GM12878 (cell line): ENCODE measurements at regions not wholly inside any gene's neighbourhood (a gene's known extent, or its start where the extent isn't known, plus 50 kb on each side); places are given as distances from the start of the nearest gene placed in this dataset.

ENCODE experiments used
- ATAC-seq: fragments of 200-7000 bp; cut with Tn5 transposase; 3 replicates; pipeline ENCODE4 v1.9.1; 2020; ENCODE audit warnings: mild to moderate bottlenecking, moderate library complexity
- BruUV-seq: library from RNA; stranded (reverse); fragments of 400-500 nt; replicated peaks from 2 replicates; lab custom pipeline; 2021; lab: Mats Ljungman, UMichigan
- CTCF ChIA-PET: fragments of 300-600 bp; sonication (Branson Sonifier 250); formaldehyde crosslinking; extraction: SDS; loops from one replicate; lab custom pipeline; 2021; ENCODE audit warnings: inconsistent platforms; lab: Yijun Ruan, JAX
- POLR2A ChIA-PET: fragments of 350-600 bp; formaldehyde crosslinking; extraction: SDS; loops from one replicate; lab custom pipeline; 2021; ENCODE audit warnings: inconsistent platforms; lab: Charles Lee
- RAD21 ChIA-PET: fragments of 300-600 bp; sonication (Branson Sonifier 250); formaldehyde crosslinking; loops from one replicate; lab custom pipeline; 2023; ENCODE audit warnings: antibody characterized with exemption; ENCODE audit not compliant: unreplicated experiment; lab: Charles Lee
- SMC1A ChIA-PET: fragments of 300-600 bp; sonication (Branson Sonifier 250); formaldehyde crosslinking; loops from one replicate; lab custom pipeline; 2023; ENCODE audit not compliant: unreplicated experiment, uncharacterized antibody; lab: Charles Lee
- DNase-seq: peaks from one replicate; pipeline ENCODE4 v3.0.0-alpha.2; 2011; ENCODE audit warnings: low read depth, low spot score
- FAIRE-seq: peaks from 3 replicates; lab custom pipeline; 2011; peaks lifted over from hg19 to GRCh38; lab: Jason Lieb, UNC
- H2AFZ ChIP-seq: 2 replicates; pipeline ENCODE4 v1.6.0; 2011; ENCODE audit warnings: low read depth, low read length, control low read depth; ENCODE audit not compliant: control insufficient read depth
- H3K27ac ChIP-seq: 2 replicates; pipeline ENCODE4 v1.5.1; 2011; ENCODE audit warnings: control low read depth; ENCODE audit not compliant: control insufficient read depth, insufficient read depth
- H3K27me3 ChIP-seq, 2 experiments: replicated peaks in 1 of 2; 2 replicates each; pipeline versions ENCODE4 v1.6.0 to v1.6.1; 2011; ENCODE audit warnings: low read length in 1 of 2; ENCODE audit not compliant: control insufficient read depth in 2 of 2, insufficient read depth in 2 of 2
- H3K36me3 ChIP-seq, 2 experiments: 2 replicates each; pipeline ENCODE4 v1.5.1; 2011; ENCODE audit warnings: low read length in 1 of 2; ENCODE audit not compliant: control insufficient read depth in 2 of 2, insufficient read depth in 2 of 2
- H3K4me1 ChIP-seq: 2 replicates; pipeline ENCODE4 v1.6.1; 2011; ENCODE audit warnings: mild to moderate bottlenecking, low read length, moderate library complexity, mixed read lengths; ENCODE audit not compliant: control insufficient read depth, insufficient read depth
- H3K4me2 ChIP-seq: 2 replicates; pipeline ENCODE4 v1.6.0; 2011; ENCODE audit warnings: control low read depth; ENCODE audit not compliant: control insufficient read depth, insufficient read depth
- H3K4me3 ChIP-seq: fragments of 200-600 bp; sonication (generic); 2 replicates; pipeline ENCODE4 v1.5.1; 2016
- H3K79me2 ChIP-seq: 2 replicates; pipeline ENCODE4 v1.6.0; 2011; ENCODE audit warnings: low read length; ENCODE audit not compliant: control insufficient read depth, insufficient read depth
- H3K9ac ChIP-seq: 2 replicates; pipeline ENCODE4 v1.8.0; 2011; ENCODE audit warnings: low read length, control low read depth, mixed read lengths; ENCODE audit not compliant: control insufficient read depth, insufficient read depth
- H3K9me3 ChIP-seq: replicated peaks from 3 replicates; pipeline ENCODE4 v1.5.1; 2011; ENCODE audit warnings: mild to moderate bottlenecking, low read length; ENCODE audit not compliant: control insufficient read depth, insufficient read depth
- H4K20me1 ChIP-seq: 2 replicates; pipeline ENCODE4 v1.6.0; 2011; ENCODE audit not compliant: control insufficient read depth, insufficient read depth
- BCL11A ChIP-seq: IDR thresholded peaks from 2 replicates; pipeline ENCODE4 v1.6.1; 2011; ENCODE audit warnings: low read depth, low read length
- BCL3 ChIP-seq: IDR thresholded peaks from 2 replicates; pipeline ENCODE4 v1.6.1; 2011; ENCODE audit warnings: borderline replicate concordance, low read depth, mild to moderate bottlenecking, moderate library complexity, low read length; ENCODE audit not compliant: insufficient read depth, poor library complexity, severe bottlenecking
- BCLAF1 ChIP-seq: fragments of 450-650 bp; IDR thresholded peaks from 2 replicates; pipeline ENCODE4 v1.6.1; 2017; ENCODE audit warnings: antibody characterized with exemption, mild to moderate bottlenecking, moderate library complexity
- BHLHE40 ChIP-seq, 2 experiments: fragments of 450-650 bp in 1 of 2; IDR thresholded peaks; 2 replicates each; pipeline ENCODE4 v1.6.1; 2011 to 2017; ENCODE audit warnings: low read depth in 2 of 2, borderline replicate concordance in 1 of 2, improper control_type of control experiment in 1 of 2, low read length in 1 of 2, mild to moderate bottlenecking in 1 of 2
- BRCA1 ChIP-seq: IDR thresholded peaks from 2 replicates; pipeline ENCODE4 v1.6.1; 2011; ENCODE audit warnings: low read depth, low read length, improper control_type of control experiment
- ELK1 ChIP-seq: IDR thresholded peaks from 2 replicates; pipeline ENCODE4 v1.6.1; 2012; ENCODE audit warnings: low read depth, low read length, improper control_type of control experiment
- MXI1 ChIP-seq: fragments of 150-350 bp; IDR thresholded peaks from 2 replicates; pipeline ENCODE4 v1.6.1; 2011; ENCODE audit warnings: low read depth, mild to moderate bottlenecking, inconsistent platforms, low read length, improper control_type of control experiment
- MYC ChIP-seq: IDR thresholded peaks from 2 replicates; pipeline ENCODE4 v1.6.1; 2011; ENCODE audit warnings: mild to moderate bottlenecking, low read length, moderate library complexity, inconsistent platforms; ENCODE audit not compliant: insufficient read depth, insufficient replicate concordance, insufficient read length, severe bottlenecking
- NBN ChIP-seq: fragments of 450-650 bp; IDR thresholded peaks from 2 replicates; pipeline ENCODE4 v1.6.1; 2016
- NR2C1 ChIP-seq: fragments of 450-650 bp; IDR thresholded peaks from 2 replicates; pipeline ENCODE4 v1.6.1; 2017; ENCODE audit warnings: antibody characterized with exemption, mild to moderate bottlenecking, moderate library complexity
- SIX5 ChIP-seq: IDR thresholded peaks from 2 replicates; pipeline ENCODE4 v1.6.1; 2011; ENCODE audit warnings: mild to moderate bottlenecking, low read depth, low read length, moderate library complexity; ENCODE audit not compliant: severe bottlenecking
- SMAD5 ChIP-seq: IDR thresholded peaks from 2 replicates; pipeline ENCODE4 v1.6.1; 2016; ENCODE audit warnings: antibody characterized with exemption, low read depth
- SP1 ChIP-seq: IDR thresholded peaks from one replicate; pipeline ENCODE4 v1.6.1; 2011; ENCODE audit warnings: low read depth, low read length
- TCF12 ChIP-seq: IDR thresholded peaks from 2 replicates; pipeline ENCODE4 v1.6.1; 2011; ENCODE audit warnings: low read depth, mild to moderate bottlenecking, low read length
- YY1 ChIP-seq: IDR thresholded peaks from 2 replicates; pipeline ENCODE4 v1.6.1; 2011; ENCODE audit warnings: low read depth, mild to moderate bottlenecking, low read length
- ZNF274 ChIP-seq: IDR thresholded peaks from one replicate; pipeline ENCODE4 v1.8.0; 2011; ENCODE audit not compliant: insufficient read length, insufficient read depth
- WGBS: methylation state at CpG from one replicate; pipeline ENCODE4 v1.1.6; 2016; ENCODE audit warnings: low lambda C conversion rate; ENCODE audit not compliant: insufficient replicate concordance, insufficient coverage; ENCODE audit errors: missing lambda C conversion rate; 5-methylcytosine and 5-hydroxymethylcytosine counted together
- in situ Hi-C: fragments of 300-500 bp; cut with MboI; formaldehyde crosslinking; loops from 9 replicates; pipeline ENCODE4 v1.14.3; 2018; ENCODE audit warnings: mixed read lengths
- intact Hi-C: fragments of 100-400 bp; cut with micrococcal nuclease; formaldehyde crosslinking; loops from one replicate; pipeline ENCODE4 v1.14.2; 2022; ENCODE audit not compliant: unreplicated experiment

GRCh38 chr13:89502286-89502685 lies 1831.1 kb downstream of the SLITRK5 start:
- FAIRE-seq (no peak), ATAC-seq (no peak), DNase-seq (no peak)
- no TSS peak for BruUV-seq
- H3K4me1 ChIP-seq, result no peaks in the 10 kb centered on the region
- CTCF ChIA-PET, result no interaction called here
- no peaks in the 10 kb centered on the region for H3K36me3 ChIP-seq
- H2AFZ ChIP-seq, result no peak overlapping the region
- H3K9me3 ChIP-seq, result no peaks in the 10 kb centered on the region
- 4% methylated on average over 2 of the region's 2 CpGs for WGBS
- no peak overlapping the region for H3K4me2 ChIP-seq
- RAD21 ChIA-PET, result no interaction called here
- POLR2A ChIA-PET, result no interaction called here
- SMC1A ChIA-PET, result interaction anchor here (0.6 kb wide), 1 partner anchor 45 kb away, joined by 4 read pairs; no protein-coding TSS in a partner anchor
- no peaks in the 10 kb centered on the region for H3K27me3 ChIP-seq
- H3K79me2 ChIP-seq, result no peaks in the 10 kb centered on the region
- no peak overlapping the region for H3K4me3 ChIP-seq
- no peak overlapping the region for H3K9ac ChIP-seq
- in situ Hi-C loops, result no loop called here
- no peaks in the 10 kb centered on the region for H4K20me1 ChIP-seq
- intact Hi-C loops, result no loop called here
- H3K27ac ChIP-seq, result no peak overlapping the region
- TF ChIP-seq NR2C1, result no peak
- no peak for TF ChIP-seq MYC
- TF ChIP-seq BCLAF1, result no peak
- TF ChIP-seq BHLHE40 (IDR thresholded peaks at IDR 0.05; ENCODE audit: borderline replicate concordance in 1 of 2, low read depth in 2 of 2, low read length in 1 of 2), result no peak
- TF ChIP-seq ZNF274, result no peak
- no peak for TF ChIP-seq BCL11A
- TF ChIP-seq SMAD5, result no peak
- no peak for TF ChIP-seq ELK1
- no peak for TF ChIP-seq SP1
- TF ChIP-seq TCF12, result no peak
- TF ChIP-seq MXI1, result no peak
- TF ChIP-seq YY1, result no peak
- no peak for TF ChIP-seq NBN
- no peak for TF ChIP-seq BRCA1
- no peak for TF ChIP-seq BCL3
- TF ChIP-seq SIX5, result no peak
- TF ChIP-seq, all 136 proteins: peak for 0
